ENCODE measurements at regions not wholly inside any gene's neighbourhood (a gene's known extent, or its start where the extent isn't known, plus 50 kb on each side); places are given as distances from the start of the nearest gene placed in this dataset.

DNA sequence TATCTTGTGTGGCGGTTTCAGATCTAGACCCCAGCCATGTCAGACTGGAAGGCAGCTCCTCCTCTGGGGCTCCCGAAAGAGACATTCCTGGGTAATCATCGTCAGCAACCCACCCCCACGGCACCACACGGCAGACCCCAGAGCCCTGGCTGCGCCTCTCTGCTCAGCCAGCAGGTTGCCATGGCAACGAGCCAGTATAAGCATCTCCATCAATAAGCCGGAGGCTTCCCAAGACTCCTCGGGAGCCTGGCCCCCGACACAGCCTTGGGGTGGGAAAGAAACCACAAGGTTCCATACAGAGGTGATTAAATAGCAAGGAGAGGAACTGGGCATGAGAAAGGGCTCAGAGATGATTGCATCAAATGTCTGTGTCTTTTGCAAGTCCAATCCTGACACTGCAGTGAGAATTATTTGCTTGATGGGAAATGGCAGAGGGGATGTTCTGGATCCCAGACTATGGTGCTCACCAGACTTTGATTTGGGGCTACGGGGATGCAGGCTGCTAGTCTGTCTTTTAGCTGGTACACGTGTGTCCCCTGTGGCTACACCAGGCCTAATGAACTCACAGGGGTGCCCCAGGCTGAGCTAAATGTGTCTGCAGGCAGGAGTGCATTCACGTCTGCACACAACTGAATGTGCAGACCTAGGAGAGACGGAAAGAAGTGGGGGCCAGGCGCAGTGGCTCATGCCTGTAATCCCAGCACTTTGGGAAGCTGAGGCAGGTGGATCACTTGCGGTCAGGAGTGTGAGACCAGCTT lies 320.5 kb upstream of the TNRC6C start:
- DNase-seq = no peak

DNA sequence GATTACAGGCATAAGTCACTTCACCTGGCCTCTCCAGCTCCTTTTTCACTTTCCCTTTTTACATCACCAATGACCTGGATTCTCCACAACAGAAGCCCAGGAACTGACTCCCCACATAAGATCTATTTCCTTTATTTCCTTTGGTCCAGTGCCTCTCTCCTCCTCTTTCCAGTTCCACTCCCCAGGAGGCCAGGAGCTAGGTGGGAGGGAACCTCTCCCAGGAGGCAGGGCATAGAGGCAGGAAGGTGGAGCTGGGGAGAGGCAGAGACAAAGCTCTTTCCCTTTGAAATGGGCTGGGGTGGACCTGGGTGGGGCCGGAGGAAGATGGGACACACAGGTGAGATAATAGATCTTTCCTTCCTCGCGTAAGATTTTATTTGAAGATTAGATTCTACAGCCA lies 318.3 kb upstream of the TNRC6C start:
- DNase-seq = no peak

DNA sequence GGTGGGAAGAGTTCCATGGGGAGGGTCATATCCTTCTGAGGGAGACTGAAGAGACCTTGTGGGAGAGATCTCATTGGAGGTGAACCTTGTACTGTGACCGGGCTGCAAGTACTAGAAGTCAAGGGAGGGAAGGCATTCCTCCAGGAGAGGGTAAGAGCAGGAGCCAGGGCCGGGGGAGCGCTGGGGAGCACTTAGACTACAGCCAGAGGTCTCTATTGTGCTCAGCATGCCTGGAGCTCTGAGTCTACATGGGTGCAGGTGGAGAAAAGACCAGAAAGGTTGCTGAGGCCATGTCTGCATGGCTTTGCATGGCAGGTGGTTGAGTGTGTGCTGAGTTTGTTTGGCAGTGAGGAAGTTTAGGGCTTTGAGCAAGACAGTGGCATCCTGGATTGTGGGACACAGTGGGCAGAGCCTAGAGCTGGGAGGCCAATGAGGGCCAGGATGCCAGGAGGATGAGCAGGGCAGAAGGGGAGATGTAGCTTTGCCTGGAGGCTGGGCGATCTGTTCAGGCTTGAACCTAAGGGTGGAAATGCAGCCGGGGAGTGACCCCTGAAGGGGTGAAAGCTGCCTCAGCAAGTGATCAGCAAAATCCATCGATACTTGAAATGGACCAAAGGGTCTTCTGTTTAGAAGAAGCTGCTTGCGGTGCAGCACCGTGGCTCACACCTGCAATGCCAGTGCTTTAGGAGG lies 317.4 kb upstream of the TNRC6C start:
- no peak for DNase-seq

DNA sequence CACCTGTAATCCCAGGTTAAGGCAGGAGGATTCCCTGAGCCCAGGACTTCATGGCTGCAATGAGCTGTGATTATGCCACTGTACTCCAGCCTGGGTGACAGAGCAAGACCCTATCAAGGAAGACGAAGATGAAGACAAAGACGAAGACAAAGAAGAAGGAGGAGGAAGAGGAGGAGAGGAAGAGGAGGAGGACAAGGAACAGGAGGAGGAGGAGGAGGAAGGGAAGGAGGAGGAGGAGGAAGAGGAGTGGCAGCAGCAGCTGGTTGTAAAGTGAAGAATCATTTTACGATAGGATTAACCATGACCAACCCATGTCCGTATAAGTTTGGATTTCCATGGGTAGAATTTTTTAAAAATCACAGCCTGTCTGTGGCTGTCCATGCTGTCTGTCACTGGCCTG lies 316.8 kb upstream of the TNRC6C start:
- no peak for DNase-seq

DNA sequence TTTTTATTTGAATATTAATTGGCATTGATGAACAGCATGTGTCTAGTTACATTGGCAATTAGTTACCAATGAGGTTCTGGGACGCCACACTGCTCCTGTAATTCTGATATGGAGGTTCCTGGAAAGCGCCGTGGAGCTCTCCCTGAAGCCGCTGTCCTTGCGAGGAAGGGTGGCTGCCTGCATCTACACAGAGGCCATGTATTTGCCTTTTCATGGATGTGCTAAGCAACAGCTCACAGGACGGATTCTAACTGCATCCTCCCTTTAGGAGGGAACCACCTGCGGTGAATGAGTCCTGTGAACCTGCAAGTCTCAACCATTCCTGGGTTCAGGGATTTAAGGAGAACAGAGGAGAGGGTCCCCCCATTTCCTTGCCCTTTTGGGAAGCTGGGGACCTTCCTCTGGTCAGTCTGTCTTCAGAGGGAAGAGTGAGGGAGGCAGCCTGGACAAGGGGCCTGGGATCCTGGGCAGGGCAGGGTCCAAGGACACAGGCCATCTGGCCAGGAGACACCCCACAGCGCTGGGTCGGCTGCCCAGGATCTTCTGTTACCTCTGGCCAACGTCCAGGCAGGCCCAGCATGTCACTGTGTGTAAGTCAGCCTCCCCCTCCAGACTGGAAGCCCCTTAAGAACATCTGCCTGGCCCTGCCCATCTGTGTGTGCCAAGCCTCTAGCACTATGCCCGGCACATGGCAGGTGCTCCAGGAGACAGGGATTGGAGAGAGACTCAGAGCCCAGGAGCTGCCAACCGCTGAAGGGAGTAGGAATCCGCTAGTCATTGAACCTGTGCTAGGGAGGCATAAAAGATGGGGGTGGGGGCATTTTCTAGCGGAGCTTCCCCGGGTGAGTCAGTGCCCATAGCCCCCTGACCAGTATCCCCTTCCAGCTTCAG lies 314.1 kb upstream of the TNRC6C start:
- no peak for DNase-seq

DNA sequence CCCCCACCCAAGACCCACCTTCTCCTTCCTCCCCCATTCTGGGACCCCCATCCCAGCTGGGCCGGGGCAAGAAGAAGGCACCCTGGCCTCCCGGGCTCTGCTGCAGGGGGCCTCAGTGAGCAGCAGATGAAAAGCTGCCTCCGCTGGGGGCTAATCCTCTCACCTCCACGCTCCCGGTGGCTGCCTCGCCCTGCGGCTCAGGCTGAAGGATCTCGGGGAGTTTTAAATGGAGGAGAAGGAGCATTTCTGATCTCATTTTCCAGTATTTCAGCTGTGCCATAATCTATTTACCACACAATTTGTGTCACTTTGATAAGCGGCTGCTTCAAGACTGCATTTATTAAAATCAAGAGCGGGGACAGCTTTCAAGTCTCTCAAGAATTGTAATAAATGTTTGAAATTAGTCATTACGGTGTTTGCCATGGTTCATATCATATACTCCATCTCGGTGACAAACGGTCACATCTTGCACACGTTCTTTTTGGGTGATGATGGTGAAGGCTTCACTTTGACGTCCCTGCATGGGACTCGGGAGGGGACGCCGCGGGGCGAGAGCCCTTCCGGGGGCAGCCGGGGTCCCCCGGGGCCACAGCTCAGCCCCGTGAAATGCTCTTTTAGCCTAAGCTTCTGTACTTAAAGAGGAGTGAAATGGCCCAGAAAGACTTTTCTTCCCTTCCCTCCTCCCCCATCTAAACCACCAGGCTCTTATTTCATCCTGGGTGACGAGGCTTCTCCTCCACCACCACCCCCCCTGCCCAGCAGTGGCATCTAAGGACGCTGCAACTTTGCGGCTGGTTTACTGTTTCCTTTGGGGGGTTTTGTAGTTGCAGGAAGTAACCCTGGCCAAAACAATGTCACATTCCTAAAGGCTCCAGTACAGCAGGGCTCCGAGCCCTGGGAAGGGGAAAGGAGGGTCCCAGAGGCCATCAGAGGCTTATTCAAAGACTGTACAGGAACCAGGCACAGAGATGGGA lies 313.1 kb upstream of the TNRC6C start:
- DNase-seq = no peak

DNA sequence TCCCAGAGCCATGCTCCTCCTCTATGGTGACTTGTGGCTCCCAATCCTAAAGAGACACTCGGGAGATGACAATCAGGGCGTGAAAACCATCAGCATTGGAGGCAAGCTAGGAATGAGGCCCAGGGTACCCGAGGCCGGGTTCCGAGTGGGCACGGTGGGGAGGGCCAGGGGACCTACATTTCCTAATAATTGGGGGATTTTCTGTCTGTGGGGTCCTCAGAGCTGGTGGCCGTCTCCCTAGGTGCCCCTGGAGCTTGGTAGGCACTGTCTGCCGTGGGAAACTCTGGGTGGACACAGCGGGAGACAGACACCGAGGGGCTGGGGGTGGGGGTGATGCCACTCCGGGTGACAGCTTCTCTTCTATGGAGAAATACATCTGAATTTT lies 312.5 kb upstream of the TNRC6C start:
- DNase-seq = no peak

DNA sequence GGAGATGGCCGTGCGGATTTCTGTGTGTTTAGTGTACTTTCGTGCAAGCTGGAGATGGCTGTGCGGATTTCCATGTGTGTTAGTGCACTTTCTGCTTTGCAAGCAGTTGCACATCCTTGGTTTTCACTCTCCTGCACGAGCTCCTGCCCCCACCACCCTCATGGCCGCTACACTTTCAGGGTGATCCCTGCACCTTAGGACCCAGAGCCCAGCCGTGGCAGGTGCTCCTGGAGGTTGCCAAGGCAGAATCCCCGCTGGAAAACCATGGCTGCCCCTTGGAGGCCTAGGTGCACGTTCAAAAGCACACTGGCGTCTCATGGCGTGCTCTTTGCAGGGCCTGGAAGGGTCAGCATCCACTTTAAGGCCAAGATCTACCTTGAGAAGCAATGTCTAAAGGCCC lies 311.0 kb upstream of the TNRC6C start:
- DNase-seq = no peak

DNA sequence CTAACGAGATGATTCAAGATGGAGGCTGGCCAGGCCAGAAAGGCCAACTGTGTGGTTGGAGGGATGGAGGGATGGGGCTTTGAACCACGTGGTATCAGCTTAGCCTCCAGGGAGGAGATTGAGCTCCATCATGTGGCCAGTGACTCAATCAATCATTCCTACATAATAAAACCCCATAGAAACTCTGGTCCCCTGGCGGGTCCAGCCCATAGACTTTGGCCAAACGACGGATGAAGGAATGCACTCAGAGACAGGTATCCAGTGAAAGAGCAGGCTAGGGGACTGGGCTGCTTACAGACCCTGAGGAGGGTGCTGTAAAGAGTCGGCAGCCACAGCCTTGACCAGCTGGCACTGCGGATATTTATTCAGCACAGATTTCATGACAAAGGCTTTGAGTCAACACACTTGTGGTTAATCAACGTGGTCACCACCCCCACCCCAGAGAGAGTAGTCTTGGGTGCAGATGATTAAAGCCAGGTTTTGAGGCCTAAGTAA lies 308.7 kb upstream of the TNRC6C start:
- no peak for DNase-seq

DNA sequence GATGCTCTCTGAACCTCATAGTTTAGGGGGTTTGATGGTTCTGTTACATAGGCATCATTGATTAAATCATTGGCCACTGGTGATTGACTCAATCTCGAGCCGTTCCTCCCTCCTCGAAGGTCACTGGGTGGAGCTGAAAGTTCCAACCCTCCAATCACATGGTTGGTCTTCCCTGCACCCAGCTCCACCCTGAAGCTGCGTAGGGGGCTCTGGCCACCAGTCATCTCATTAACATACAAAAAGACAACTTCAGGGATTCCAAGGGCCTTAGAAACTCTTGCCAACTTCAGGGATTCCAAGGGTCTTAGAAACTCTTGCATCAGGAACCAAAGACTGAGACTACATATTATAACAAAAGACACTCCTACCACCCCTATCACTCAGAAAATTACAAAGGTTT lies 306.5 kb upstream of the TNRC6C start:
- no peak for DNase-seq

DNA sequence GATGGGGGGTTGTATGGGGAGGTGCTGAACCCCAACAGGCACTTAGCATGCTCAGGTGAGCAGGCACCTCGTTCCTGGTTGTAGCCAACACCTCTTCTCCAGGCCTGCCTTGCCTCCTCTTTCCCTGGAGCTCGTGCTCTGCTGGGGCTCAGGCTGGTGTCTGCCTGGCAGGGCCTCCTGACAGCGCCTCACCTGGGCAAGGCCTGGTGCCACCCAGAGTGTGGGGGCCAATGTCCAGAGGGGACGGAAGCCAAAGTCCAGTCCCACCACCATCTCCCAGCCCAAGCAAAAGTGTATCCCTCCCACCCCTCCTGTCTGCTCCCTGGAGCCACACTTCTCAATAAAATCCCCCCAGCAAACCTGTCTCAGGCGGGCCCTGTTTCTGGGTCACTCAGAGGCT lies 304.2 kb upstream of the TNRC6C start:
- DNase-seq = no peak

DNA sequence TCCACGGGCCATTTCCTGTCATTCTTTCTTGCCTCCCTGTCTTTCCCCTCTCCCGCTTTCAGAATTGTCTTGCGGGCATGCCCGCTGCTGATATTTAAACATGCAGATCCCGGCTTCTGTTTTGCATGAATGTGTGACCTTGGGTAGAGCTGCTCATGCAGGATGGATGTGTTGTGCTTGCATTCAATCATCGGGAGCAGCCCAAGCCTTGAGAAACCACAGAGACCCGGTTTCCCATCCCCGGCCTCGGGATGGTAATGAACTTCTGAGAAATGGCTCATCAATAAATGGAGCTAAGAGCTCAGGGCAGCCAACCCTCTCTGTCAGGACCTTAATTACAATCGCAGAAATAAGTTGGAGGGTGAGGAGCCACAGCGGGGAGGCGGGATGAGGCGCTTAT lies 303.7 kb upstream of the TNRC6C start:
- no peak for DNase-seq

DNA sequence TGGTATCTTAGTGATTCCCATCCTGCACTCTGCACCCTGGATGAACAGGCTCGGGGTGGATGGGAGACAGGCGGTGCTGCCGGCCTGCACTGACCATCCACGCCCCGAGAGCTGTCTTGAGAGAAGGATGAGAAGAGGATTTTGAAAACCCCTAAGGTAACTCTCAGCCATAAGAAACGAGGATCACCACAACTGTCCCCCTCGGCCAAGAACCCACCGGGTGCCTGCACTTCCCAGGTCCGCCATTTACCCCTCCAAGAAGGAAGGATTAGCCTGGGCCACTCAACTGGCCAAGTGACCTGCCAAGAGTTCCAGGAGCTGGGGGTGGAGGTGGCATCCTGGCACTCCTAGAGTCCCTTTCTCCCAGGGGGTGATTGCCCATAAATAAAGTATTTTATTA lies 302.4 kb upstream of the TNRC6C start:
- DNase-seq = no peak

DNA sequence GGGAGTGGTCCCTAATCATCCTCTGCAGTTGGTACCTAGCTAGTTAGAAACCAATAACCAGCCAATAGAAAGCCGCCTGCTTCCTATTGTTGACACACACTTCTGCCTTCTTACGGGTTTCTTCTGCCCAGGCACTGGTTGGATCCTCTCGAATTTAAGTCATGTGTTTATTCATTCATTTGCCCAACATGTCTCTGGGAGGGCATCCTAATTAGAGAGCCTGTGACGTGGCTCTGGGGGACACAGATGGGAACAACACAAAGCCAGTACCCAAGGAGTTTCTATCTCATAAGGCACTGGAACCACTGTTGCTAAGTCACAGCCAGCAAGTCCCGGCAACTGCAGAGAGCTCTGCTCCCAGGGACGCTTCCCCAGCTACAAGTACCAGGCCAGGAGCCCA lies 300.7 kb upstream of the TNRC6C start:
- no peak for DNase-seq

DNA sequence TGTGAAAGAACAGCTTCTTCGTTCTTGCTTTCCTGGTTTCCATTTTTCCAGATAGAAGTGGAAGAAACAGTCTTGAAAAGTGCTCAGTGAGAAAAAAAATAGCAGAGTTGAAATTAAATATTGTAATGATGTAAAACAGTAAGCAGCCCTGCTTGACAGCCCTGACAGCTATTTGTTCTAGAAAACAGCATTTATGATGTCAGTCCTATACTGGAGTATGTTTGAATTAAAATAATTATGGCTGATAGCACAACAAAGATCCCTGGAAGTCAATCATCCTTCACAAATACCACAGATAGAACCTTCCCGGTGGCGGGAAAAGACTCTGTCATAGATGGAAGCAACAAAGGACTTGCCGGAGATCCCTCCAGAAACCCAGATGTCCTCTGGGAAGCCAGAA lies 298.0 kb upstream of the TNRC6C start:
- DNase-seq = no peak

DNA sequence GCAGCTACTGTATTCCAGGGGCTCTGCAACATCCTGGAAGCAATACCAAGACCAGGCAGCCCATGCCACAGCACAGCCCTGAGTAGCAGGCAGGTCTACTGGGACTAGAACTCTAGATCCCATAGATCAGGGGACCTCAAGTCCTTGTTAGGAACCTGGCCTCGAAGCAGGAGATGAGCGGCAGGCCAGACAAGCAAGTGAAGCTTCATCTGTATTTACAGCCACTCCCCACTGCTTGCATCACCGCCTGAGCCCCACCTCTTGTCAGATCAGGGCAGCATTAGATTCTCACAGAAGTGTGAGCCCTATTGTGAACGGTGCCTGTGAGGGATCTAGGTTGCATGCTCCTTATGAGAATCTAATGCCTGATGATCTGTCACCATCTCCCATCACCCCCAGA lies 295.7 kb upstream of the TNRC6C start:
- no peak for DNase-seq

DNA sequence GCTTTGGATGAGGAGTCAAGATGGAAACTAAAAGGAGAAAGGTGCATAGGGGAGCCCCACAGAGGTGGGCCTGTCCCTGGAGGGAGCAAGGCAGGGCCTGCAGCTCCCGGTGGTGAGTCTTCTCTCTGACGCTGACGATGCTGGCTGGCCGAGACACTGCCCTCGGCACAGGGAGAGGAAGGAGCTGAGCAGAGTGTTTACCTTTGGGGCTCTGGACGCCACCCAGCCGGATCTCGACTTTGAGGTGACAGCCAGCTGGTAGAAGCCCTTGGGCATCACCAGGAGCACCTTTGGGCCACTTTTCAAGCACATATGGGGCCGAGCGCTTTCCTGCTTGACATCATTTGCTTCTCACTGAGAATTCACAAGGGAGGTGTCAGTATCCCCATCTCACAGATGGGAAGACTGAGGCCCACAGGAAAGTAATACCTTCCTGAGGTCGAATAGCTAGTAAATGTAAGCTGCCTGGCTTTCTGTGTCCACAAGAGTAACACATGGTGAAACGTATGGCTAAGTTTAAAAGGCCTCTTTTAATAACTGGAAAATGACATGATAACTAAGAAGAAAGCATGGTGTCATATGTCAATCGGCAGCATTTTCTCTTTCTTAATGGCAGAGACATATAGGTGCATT lies 294.3 kb upstream of the TNRC6C start:
- DNase-seq = no peak

DNA sequence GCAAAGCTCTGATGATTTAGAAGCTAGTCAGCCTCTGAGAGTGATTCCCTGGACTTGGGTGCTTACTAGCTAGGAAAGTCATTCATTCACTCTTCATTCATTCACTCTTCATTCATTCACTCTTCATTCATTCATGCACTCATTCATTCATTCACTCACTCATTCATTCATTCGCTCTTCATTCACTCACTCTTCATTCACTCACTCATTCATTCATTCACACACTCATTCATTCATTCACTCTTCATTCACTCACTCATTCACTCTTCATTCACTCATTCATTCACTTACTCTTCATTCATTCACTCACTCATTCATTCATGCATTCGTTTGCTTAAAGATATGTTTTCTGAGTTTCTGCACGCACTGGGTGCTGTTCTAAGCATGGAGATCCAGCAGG lies 292.7 kb upstream of the TNRC6C start:
- DNase-seq = no peak

DNA sequence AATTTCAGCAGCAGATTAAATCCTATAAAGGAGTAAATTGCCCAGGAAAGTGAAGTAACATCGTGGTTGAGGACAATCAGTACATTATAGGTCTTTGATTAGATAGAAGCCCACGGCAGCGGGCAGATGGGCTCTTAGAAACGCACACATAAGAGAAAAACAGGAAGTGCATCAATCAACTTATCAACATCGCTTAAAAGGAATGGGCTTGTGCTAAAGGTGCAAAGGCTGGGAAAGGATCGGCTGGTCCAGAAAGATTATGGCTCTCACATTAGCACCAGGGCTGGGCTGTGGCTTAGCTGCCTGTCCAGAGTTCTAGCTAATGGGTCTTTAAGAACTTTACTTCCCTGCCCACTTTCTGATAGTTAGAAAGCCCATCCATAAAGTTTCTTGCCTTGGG lies 292.0 kb upstream of the TNRC6C start:
- DNase-seq = no peak

DNA sequence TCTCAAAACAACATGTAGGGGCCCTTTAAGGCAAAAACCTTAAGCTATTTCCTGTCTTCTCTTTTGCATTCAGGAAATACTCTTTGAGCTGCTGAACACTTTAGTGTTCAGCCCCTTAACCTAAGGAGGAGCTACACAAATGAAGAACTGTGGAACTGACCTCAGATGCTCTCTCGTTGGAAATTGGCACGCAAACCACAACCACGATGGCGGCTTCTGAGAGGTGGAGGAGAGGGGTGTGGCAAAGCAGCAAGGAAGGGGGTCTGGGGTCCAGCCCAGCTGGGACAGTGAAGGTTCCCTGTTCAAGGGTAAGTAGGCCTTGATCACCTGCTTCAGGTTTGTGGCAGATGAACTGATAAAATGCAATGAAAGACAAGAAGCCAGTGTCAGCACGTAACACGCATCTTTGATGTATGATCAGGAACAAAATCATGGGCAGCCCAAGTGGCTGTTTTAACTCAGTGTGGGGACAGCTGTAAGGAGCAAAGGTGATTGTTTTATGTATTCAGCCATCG lies 291.6 kb upstream of the TNRC6C start:
- no peak for DNase-seq

DNA sequence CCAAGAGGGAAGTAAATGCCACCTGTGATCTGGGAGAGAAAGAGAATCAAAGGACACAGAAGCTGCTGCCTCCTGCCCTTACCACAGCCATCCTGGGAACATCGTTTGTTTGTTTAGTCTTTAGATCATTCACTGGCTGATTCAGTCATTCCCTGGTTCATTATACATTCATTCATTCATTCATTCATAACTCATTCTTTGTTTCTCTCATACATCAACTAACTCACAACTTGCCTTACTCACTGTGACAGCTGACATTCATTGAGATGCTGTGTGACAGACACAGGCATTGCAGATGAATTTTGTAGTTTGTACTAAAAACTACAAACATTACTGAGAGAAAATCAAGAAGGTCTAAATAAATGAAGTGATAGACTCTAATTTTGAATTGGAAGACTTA lies 291.0 kb upstream of the TNRC6C start:
- no peak for DNase-seq

DNA sequence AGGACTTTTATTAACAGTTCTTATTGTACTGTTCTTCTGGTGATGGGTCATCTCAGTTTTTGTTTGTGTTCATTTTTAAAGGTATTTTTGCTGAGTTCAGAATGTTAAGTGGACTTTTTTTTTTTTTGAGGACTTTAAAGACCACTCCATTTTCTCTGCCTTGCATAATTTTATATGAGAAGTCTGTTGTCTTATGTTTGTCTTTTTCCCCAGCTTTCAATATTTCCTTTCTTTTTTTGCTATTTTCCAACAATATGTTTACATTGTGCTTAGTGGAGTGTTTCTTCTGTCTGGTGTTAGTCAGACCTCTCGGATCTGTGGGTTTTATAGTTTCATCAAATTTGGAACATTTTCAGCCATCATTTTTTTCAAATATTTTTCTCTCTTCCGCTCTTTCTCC lies 290.0 kb upstream of the TNRC6C start:
- DNase-seq = no peak

All from NCI-H774 (cell line).